ENCODE measurements at regions not wholly inside any gene's neighbourhood (a gene's known extent, or its start where the extent isn't known, plus 50 kb on each side); places are given as distances from the start of the nearest gene placed in this dataset.

DNA sequence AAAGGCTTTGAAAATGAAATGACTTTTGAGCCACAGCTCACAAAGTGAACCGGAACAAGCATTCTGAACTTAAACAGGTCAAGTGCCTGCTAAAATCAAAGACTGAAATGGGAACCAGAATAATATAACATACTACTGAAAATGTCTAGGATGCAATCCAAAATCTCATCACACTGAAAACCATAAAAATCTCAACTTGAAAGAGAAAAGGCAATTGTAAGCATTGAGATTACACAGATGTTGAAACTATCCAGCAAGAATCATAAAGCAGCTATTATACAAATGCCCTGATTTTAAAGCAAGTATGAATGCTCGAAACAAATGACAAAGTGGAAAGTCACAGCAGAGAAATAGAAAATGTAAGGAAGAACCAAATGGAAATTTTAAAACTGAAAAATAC lies 211.5 kb upstream of the GAS1 start:
- Histone ChIP-seq H3K9me2 (replicated peaks; ENCODE audit: control insufficient read depth, low read length) (no peaks in the 10 kb centered on the region), H4K20me1 (ENCODE audit: control insufficient read depth, insufficient read depth, low read depth, low read length) (no peaks in the 10 kb centered on the region), H3K36me3 (ENCODE audit: control insufficient read depth, low read length) (no peaks in the 10 kb centered on the region), H3K27ac (ENCODE audit: low read depth, low read length) (no peak overlapping the region), H3K27me3 (ENCODE audit: control insufficient read depth, low read length) (no peaks in the 10 kb centered on the region), H3K4me1 (ENCODE audit: control insufficient read depth, low read length) (no peaks in the 10 kb centered on the region), H3F3A (ENCODE audit: control insufficient read depth, insufficient read depth) (no peaks in the 10 kb centered on the region), H3K4me2 (ENCODE audit: low read length) (no peak overlapping the region), H3K9me3 (ENCODE audit: control insufficient read depth, insufficient read depth, low read length) (no peaks in the 10 kb centered on the region), H3K79me2 (ENCODE audit: control insufficient read depth, low read length) (no peaks in the 10 kb centered on the region), H3K4me3 (ENCODE audit: low read length) (no peak overlapping the region)
- TF ChIP-seq, protein P1, sequence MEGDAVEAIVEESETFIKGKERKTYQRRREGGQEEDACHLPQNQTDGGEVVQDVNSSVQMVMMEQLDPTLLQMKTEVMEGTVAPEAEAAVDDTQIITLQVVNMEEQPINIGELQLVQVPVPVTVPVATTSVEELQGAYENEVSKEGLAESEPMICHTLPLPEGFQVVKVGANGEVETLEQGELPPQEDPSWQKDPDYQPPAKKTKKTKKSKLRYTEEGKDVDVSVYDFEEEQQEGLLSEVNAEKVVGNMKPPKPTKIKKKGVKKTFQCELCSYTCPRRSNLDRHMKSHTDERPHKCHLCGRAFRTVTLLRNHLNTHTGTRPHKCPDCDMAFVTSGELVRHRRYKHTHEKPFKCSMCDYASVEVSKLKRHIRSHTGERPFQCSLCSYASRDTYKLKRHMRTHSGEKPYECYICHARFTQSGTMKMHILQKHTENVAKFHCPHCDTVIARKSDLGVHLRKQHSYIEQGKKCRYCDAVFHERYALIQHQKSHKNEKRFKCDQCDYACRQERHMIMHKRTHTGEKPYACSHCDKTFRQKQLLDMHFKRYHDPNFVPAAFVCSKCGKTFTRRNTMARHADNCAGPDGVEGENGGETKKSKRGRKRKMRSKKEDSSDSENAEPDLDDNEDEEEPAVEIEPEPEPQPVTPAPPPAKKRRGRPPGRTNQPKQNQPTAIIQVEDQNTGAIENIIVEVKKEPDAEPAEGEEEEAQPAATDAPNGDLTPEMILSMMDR (IDR thresholded peaks at IDR 0.05; ENCODE audit: low read depth, low read length, poor library complexity, severe bottlenecking): no peak

DNA sequence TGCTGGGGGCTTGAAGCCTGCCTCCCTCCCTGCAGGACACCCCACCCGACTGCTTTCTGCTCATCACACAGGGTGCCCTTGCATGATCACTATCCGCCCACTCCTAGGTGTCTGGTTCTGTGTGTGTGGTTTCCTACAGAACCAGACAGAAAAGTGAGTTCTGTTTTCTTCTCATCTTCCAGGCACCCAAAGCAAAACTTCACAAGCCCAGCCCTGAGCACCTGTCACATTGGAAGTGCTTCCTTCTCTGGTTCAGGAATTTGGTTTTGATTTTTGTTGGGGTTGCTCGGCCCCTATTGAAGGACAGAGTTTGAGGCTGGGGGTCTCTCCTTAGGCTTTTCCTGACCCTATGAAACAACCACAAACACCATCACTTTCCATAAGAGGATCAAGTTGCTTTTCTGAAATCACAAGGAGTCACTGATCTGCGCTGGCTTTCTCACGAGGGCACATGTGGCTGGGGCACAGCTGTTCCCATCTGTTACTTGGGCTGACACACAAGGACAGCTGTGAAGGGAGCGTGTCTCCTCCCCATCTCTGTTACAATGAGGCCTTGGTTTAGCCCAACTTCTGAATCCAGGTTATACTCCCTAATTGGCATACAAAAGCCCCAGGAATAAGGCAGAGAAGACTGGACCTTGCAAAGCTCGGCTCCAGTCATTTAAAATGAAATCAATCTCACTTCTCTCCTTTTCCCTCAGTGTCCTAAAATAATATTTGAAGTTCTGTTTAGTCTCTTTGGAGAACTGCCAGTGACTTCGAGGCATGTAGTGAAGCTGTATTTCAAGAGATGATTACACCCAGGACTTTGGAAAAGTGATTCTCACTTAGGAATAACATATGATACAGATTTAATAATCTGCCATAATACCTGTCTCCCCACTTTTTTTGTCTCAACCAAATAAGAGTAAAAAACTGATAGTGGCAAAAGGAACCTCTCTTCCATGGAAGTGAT lies 213.1 kb upstream of the GAS1 start:
- Histone ChIP-seq H3K9me2 (replicated peaks; ENCODE audit: control insufficient read depth, low read length) (no peaks in the 10 kb centered on the region), H3K4me3 (ENCODE audit: low read length) (no peak overlapping the region), H3K4me2 (ENCODE audit: low read length) (no peak overlapping the region), H4K20me1 (ENCODE audit: control insufficient read depth, insufficient read depth, low read depth, low read length) (no peaks in the 10 kb centered on the region), H3K27ac (ENCODE audit: low read depth, low read length) (no peak overlapping the region), H3K79me2 (ENCODE audit: control insufficient read depth, low read length) (no peaks in the 10 kb centered on the region), H3K36me3 (ENCODE audit: control insufficient read depth, low read length) (no peaks in the 10 kb centered on the region), H3K4me1 (ENCODE audit: control insufficient read depth, low read length) (no peaks in the 10 kb centered on the region), H3K9me3 (ENCODE audit: control insufficient read depth, insufficient read depth, low read length) (no peaks in the 10 kb centered on the region), H3K27me3 (ENCODE audit: control insufficient read depth, low read length) (no peaks in the 10 kb centered on the region), H3F3A (ENCODE audit: control insufficient read depth, insufficient read depth) (no peaks in the 10 kb centered on the region)
- no peak for TF ChIP-seq EZH2phosphoT487 (IDR thresholded peaks at IDR 0.05; ENCODE audit: borderline replicate concordance, low read length)

DNA sequence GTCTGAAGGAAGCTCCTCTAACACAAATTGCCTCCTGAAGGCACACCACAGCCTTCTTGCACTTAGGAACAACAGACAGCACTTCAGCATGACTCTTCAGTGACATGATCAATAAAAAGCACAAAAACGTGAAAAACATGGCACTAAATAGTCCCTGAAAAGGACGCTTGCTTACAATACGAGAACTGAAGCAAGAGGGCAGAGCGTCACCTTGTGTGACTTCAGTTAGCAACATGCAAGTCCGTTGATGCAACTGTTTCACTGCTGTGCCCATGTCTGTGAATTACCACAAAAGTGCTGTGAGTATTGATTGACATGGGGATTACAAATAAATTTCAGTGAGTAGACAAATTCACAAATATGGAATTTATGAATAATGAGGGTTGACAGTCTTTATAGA lies 219.9 kb upstream of the GAS1 start:
- H3K36me3 ChIP-seq (ENCODE audit: control insufficient read depth, low read length): no peaks in the 10 kb centered on the region
- H3K9me3 ChIP-seq (ENCODE audit: control insufficient read depth, insufficient read depth, low read length): no peaks in the 10 kb centered on the region
- H3K27me3 ChIP-seq (ENCODE audit: control insufficient read depth, low read length): no peaks in the 10 kb centered on the region
- H3F3A ChIP-seq (ENCODE audit: control insufficient read depth, insufficient read depth): no peaks in the 10 kb centered on the region
- no peaks in the 10 kb centered on the region for H3K79me2 ChIP-seq (ENCODE audit: control insufficient read depth, low read length)
- no peak overlapping the region for H3K4me2 ChIP-seq (ENCODE audit: low read length)
- TF ChIP-seq EZH2phosphoT487 (IDR thresholded peaks at IDR 0.05; ENCODE audit: borderline replicate concordance, low read length): no peak
- TF ChIP-seq, protein P1 (IDR thresholded peaks at IDR 0.05; ENCODE audit: low read depth, low read length, poor library complexity, severe bottlenecking): no peak
- no peaks in the 10 kb centered on the region for H4K20me1 ChIP-seq (ENCODE audit: control insufficient read depth, insufficient read depth, low read depth, low read length)
- no peak overlapping the region for H3K4me3 ChIP-seq (ENCODE audit: low read length)
- H3K4me1 ChIP-seq (ENCODE audit: control insufficient read depth, low read length): no peaks in the 10 kb centered on the region
- H3K9me2 ChIP-seq (replicated peaks; ENCODE audit: control insufficient read depth, low read length): no peaks in the 10 kb centered on the region
- H3K27ac ChIP-seq (ENCODE audit: low read depth, low read length): no peak overlapping the region

DNA sequence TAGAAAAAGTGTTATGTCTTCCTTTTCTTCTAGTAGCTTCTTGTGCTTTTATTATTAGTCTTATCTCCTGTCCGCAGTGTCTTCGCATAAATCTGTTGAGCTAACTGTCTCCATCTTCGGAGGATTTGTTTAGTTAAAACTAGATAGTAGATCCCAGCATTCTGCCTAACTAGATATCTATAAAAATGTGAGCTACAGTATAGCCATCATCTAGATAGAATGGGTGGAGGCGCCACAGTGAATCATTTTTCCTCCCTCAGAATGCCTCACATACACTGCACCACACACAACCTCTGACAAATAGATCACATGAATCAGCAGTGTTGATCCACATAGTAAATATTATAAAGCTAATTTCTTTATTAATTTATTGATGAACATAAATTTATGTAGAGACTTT lies 220.3 kb upstream of the GAS1 start:
- no peaks in the 10 kb centered on the region for H3K79me2 ChIP-seq (ENCODE audit: control insufficient read depth, low read length)
- no peaks in the 10 kb centered on the region for H3K27me3 ChIP-seq (ENCODE audit: control insufficient read depth, low read length)
- no peaks in the 10 kb centered on the region for H3K36me3 ChIP-seq (ENCODE audit: control insufficient read depth, low read length)
- no peaks in the 10 kb centered on the region for H3K4me1 ChIP-seq (ENCODE audit: control insufficient read depth, low read length)
- no peaks in the 10 kb centered on the region for H3K9me3 ChIP-seq (ENCODE audit: control insufficient read depth, insufficient read depth, low read length)
- no peaks in the 10 kb centered on the region for H4K20me1 ChIP-seq (ENCODE audit: control insufficient read depth, insufficient read depth, low read depth, low read length)
- no peak overlapping the region for H3K4me3 ChIP-seq (ENCODE audit: low read length)
- no peaks in the 10 kb centered on the region for H3F3A ChIP-seq (ENCODE audit: control insufficient read depth, insufficient read depth)
- TF ChIP-seq EZH2phosphoT487 (IDR thresholded peaks at IDR 0.05; ENCODE audit: borderline replicate concordance, low read length): no peak
- TF ChIP-seq, protein P1 (IDR thresholded peaks at IDR 0.05; ENCODE audit: low read depth, low read length, poor library complexity, severe bottlenecking): no peak
- H3K4me2 ChIP-seq (ENCODE audit: low read length): no peak overlapping the region
- no peaks in the 10 kb centered on the region for H3K9me2 ChIP-seq (replicated peaks; ENCODE audit: control insufficient read depth, low read length)
- H3K27ac ChIP-seq (ENCODE audit: low read depth, low read length): no peak overlapping the region

All from DOHH2 (cell line).